HCT116 (cell line): ENCODE measurements at regions not wholly inside any gene's neighbourhood (a gene's known extent, or its start where the extent isn't known, plus 50 kb on each side); places are given as distances from the start of the nearest gene placed in this dataset.

Experiments used
- ATAC-seq: fragments of 200-7000 bp; cut with Tn5 transposase; 2 replicates; pipeline ENCODE4 v1.9.1; 2020; ENCODE audit warnings: mild to moderate bottlenecking, moderate library complexity
- BruUV-seq: library from RNA; stranded (reverse); fragments of 400-500 nt; replicated peaks from 2 replicates; lab custom pipeline; 2021; lab: Mats Ljungman, UMichigan
- CTCF ChIA-PET: fragments of 300-600 bp; sonication (Branson Sonifier 250); formaldehyde crosslinking; loops from one replicate; lab custom pipeline; 2021; ENCODE audit warnings: antibody characterized with exemption; lab: Charles Lee
- POLR2A ChIA-PET: fragments of 300-600, 350-600 bp; sonication (Branson Sonifier 250); formaldehyde crosslinking; loops from one replicate; lab custom pipeline; 2021; ENCODE audit warnings: antibody characterized with exemption; lab: Charles Lee
- RAD21 ChIA-PET, 2 experiments: fragments of 300-600 bp; sonication (Branson Sonifier 250); formaldehyde crosslinking; loops; one replicate each; lab custom pipeline; 2023; ENCODE audit warnings: low total read pairs in 2 of 2; ENCODE audit not compliant: uncharacterized antibody in 2 of 2, unreplicated experiment in 2 of 2, low non-redundant PET in 1 of 2; lab: Charles Lee
- DNase-seq: peaks from one replicate; pipeline ENCODE4 v3.0.0-alpha.2; 2010; ENCODE audit warnings: low read depth, low spot score
- H2AFZ ChIP-seq: fragments of 200-600 bp; shearing (Covaris generic), sonication (generic); 2 replicates; pipeline ENCODE4 v1.6.1; 2017; ENCODE audit warnings: low read depth, mixed run types, mixed read lengths, antibody characterized with exemption, low read length; ENCODE audit not compliant: poor library complexity, severe bottlenecking
- H3K27ac ChIP-seq: 2 replicates; pipeline ENCODE4 v1.5.1; 2012; ENCODE audit warnings: low read depth, low read length
- H3K27me3 ChIP-seq: fragments of 200-600 bp; sonication (generic); 2 replicates; pipeline ENCODE4 v1.6.1; 2016; ENCODE audit warnings: mixed run types, low read length, mixed read lengths; ENCODE audit not compliant: insufficient read depth
- H3K36me3 ChIP-seq, 2 experiments: fragments of 200-500 bp in 1 of 2; fragments of 200-600 bp in 1 of 2; sonication (Bioruptor generic) in 1 of 2; sonication (generic) in 1 of 2; 2 replicates each; pipeline versions ENCODE4 v1.5.1 to v1.6.1; 2014 to 2016; ENCODE audit warnings: low read length in 2 of 2, inconsistent platforms in 1 of 2, mixed read lengths in 1 of 2, mixed run types in 1 of 2; ENCODE audit not compliant: insufficient read depth in 2 of 2, control insufficient read depth in 1 of 2
- H3K4me1 ChIP-seq, 2 experiments: fragments of 200-600 bp in 1 of 2; sonication (generic) in 1 of 2; 2 replicates each; pipeline versions ENCODE4 v1.5.1 to v1.6.1; 2012 to 2017; ENCODE audit warnings: low read length in 2 of 2, inconsistent platforms in 1 of 2, mild to moderate bottlenecking in 1 of 2, mixed read lengths in 1 of 2, mixed run types in 1 of 2, moderate library complexity in 1 of 2; ENCODE audit not compliant: insufficient read depth in 2 of 2, control insufficient read depth in 1 of 2
- H3K4me2 ChIP-seq: fragments of 200-600 bp; sonication (generic); 2 replicates; pipeline ENCODE4 v1.6.1; 2017; ENCODE audit warnings: mixed run types, low read length, mixed read lengths
- H3K4me3 ChIP-seq, 2 experiments: fragments of 200-600 bp in 1 of 2; sonication (generic) in 1 of 2; replicated peaks in 1 of 2; 2 replicates each; pipeline ENCODE4 v1.5.1; 2011 to 2016; ENCODE audit warnings: low read length in 2 of 2, control low read depth in 1 of 2, low read depth in 1 of 2, mild to moderate bottlenecking in 1 of 2, mixed read lengths in 1 of 2, mixed run types in 1 of 2
- H3K79me2 ChIP-seq: fragments of 200-600 bp; sonication (generic); 2 replicates; pipeline ENCODE4 v1.6.1; 2017; ENCODE audit warnings: mild to moderate bottlenecking, mixed run types, low read length, moderate library complexity, mixed read lengths; ENCODE audit not compliant: insufficient read depth
- H3K9ac ChIP-seq: fragments of 200-600 bp; sonication (generic); 2 replicates; pipeline ENCODE4 v1.6.1; 2016; ENCODE audit warnings: low read length, mixed read lengths
- H3K9me2 ChIP-seq: fragments of 200-600 bp; sonication (generic), shearing (Covaris generic); 2 replicates; pipeline ENCODE4 v1.6.1; 2017; ENCODE audit warnings: mixed run types, mild to moderate bottlenecking, moderate library complexity; ENCODE audit not compliant: insufficient read depth
- H3K9me3 ChIP-seq, 2 experiments: fragments of 200-500 bp in 1 of 2; fragments of 200-600 bp in 1 of 2; sonication (Bioruptor generic) in 1 of 2; sonication (generic) in 1 of 2; 2 replicates each; pipeline ENCODE4 v1.6.1; 2014 to 2017; ENCODE audit warnings: low read length in 2 of 2, mixed read lengths in 2 of 2, inconsistent platforms in 1 of 2, low read depth in 1 of 2, mild to moderate bottlenecking in 1 of 2, mixed run types in 1 of 2, moderate library complexity in 1 of 2; ENCODE audit not compliant: control insufficient read depth in 1 of 2, insufficient read depth in 1 of 2
- H4K20me1 ChIP-seq: fragments of 200-600 bp; sonication (generic), shearing (Covaris generic); 2 replicates; pipeline ENCODE4 v1.6.1; 2017; ENCODE audit warnings: mixed run types, mild to moderate bottlenecking, moderate library complexity; ENCODE audit not compliant: insufficient read depth
- CBX3 ChIP-seq: IDR thresholded peaks from 2 replicates; pipeline ENCODE4 v1.6.1; 2012; ENCODE audit warnings: low read depth
- EGR1 ChIP-seq: IDR thresholded peaks from 2 replicates; pipeline ENCODE4 v1.6.1; 2012; ENCODE audit warnings: low read depth
- ELF1 ChIP-seq: IDR thresholded peaks from 2 replicates; pipeline ENCODE4 v1.6.1; 2012; ENCODE audit warnings: low read depth, borderline replicate concordance
- EZH2 ChIP-seq: fragments of 200-600 bp; sonication (generic); IDR thresholded peaks from 2 replicates; pipeline ENCODE4 v1.6.1; 2017; ENCODE audit warnings: antibody characterized with exemption, mixed run types
- EZH2phosphoT487 ChIP-seq: fragments of 200-600 bp; IDR thresholded peaks from 2 replicates; pipeline ENCODE4 v1.6.1; 2018; ENCODE audit warnings: antibody characterized with exemption, borderline replicate concordance
- FOSL1 ChIP-seq: IDR thresholded peaks from 2 replicates; pipeline ENCODE4 v1.6.1; 2012; ENCODE audit warnings: low read depth
- JUND ChIP-seq: IDR thresholded peaks from 2 replicates; pipeline ENCODE4 v1.6.1; 2012
- POLR2A ChIP-seq: IDR thresholded peaks from 2 replicates; pipeline ENCODE4 v1.7.0; 2011; ENCODE audit warnings: borderline replicate concordance; ENCODE audit not compliant: insufficient read depth, insufficient read length; ENCODE audit errors: extremely low read depth
- POLR2AphosphoS5 ChIP-seq: IDR thresholded peaks from 2 replicates; pipeline ENCODE4 v1.6.1; 2011; ENCODE audit warnings: mild to moderate bottlenecking, low read depth, low read length, moderate library complexity
- RAD21 ChIP-seq: IDR thresholded peaks from 2 replicates; pipeline ENCODE4 v1.6.1; 2012; ENCODE audit warnings: low read depth, mild to moderate bottlenecking
- SP1 ChIP-seq: IDR thresholded peaks from 2 replicates; pipeline ENCODE4 v1.6.1; 2012; ENCODE audit warnings: low read depth
- ZFX ChIP-seq: fragments of 450-650 bp; IDR thresholded peaks from 2 replicates; pipeline ENCODE4 v1.6.1; 2017
- ZNF274 ChIP-seq: fragments of 200-500 bp; sonication (Bioruptor generic); IDR thresholded peaks from 2 replicates; pipeline ENCODE4 v1.6.1; 2014; ENCODE audit warnings: mild to moderate bottlenecking, low read depth, low read length, inconsistent platforms
- intact Hi-C: fragments of 100-400 bp; cut with micrococcal nuclease; formaldehyde crosslinking; loops from 2 replicates; pipeline ENCODE4 v1.10.0; 2022
- TF ChIP-seq, protein P1 (sequence below): IDR thresholded peaks from 2 replicates; pipeline ENCODE4 v1.6.1; 2011; ENCODE audit warnings: mild to moderate bottlenecking, low read length, moderate library complexity; ENCODE audit not compliant: insufficient replicate concordance; ENCODE audit errors: extremely low read depth
- TF ChIP-seq, protein P2 (sequence below): IDR thresholded peaks from 2 replicates; pipeline ENCODE4 v1.6.1; 2012
- TF ChIP-seq, protein P3 (sequence below), 3 experiments: fragments of 200-600 bp in 1 of 3; sonication (generic) in 1 of 3; IDR thresholded peaks in 2 of 3; conservative IDR thresholded peaks in 1 of 3; 2 replicates each; pipeline ENCODE4 v1.5.1; 2012 to 2017; ENCODE audit warnings: low read depth in 2 of 3, low read length in 2 of 3, antibody characterized with exemption in 1 of 3, borderline replicate concordance in 1 of 3, control low read depth in 1 of 3, mild to moderate bottlenecking in 1 of 3, mixed read lengths in 1 of 3, mixed run types in 1 of 3, moderate library complexity in 1 of 3; ENCODE audit not compliant: insufficient read depth in 1 of 3

DNA sequence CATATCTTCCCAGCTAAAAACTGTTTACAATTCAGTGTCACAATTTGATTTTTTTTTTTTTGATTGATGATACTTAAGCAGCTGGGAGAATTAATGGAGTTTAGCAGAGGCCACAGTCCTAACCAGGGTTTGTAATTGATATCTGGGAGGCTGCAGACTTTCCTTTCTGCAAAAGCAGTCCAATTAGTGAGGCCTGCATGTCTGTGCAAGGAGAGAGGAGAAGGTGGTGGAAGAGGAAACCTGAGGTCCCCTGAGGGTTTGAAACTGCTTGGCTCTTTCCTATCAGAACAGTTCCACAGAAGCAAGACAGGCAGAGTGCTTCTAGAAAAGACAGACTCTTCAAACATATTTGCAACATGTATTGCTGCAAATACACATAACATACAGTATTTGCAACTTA lies 160.8 kb upstream of the KRR1 start:
- DNase-seq (no peak), ATAC-seq (no peak)
- H2AFZ ChIP-seq = no peak overlapping the region
- H3K9me2 ChIP-seq = no peaks in the 10 kb centered on the region
- ChIA-PET CTCF (no interaction called here), RAD21 (no interaction called here), POLR2A (interaction anchor here (0.8 to 1.4 kb wide), 5 partner anchors 8 to 49 kb away, joined by 3 to 6 read pairs (median 4); no protein-coding TSS in a partner anchor)
- intact Hi-C loops = no loop called here
- H3K4me3 ChIP-seq = no peak overlapping the region
- H3K79me2 ChIP-seq = no peaks in the 10 kb centered on the region
- BruUV-seq = no TSS peak
- H3K27ac ChIP-seq = peak overlapping the region; percentile 8; the same call in 1 of the 2 replicates
- peaks cover 30 to 35% of the 10 kb centered on the region in 2 experiments for H3K4me1 ChIP-seq
- TF ChIP-seq ZNF274 (no peak), CBX3 (no peak), POLR2A (no peak), ZFX (no peak), EGR1 (no peak), EZH2 (no peak), ELF1 (no peak), RAD21 (no peak), SP1 (no peak), FOSL1 (no peak), EZH2phosphoT487 (no peak), POLR2AphosphoS5 (no peak), JUND (no peak)
- TF ChIP-seq, protein P1, sequence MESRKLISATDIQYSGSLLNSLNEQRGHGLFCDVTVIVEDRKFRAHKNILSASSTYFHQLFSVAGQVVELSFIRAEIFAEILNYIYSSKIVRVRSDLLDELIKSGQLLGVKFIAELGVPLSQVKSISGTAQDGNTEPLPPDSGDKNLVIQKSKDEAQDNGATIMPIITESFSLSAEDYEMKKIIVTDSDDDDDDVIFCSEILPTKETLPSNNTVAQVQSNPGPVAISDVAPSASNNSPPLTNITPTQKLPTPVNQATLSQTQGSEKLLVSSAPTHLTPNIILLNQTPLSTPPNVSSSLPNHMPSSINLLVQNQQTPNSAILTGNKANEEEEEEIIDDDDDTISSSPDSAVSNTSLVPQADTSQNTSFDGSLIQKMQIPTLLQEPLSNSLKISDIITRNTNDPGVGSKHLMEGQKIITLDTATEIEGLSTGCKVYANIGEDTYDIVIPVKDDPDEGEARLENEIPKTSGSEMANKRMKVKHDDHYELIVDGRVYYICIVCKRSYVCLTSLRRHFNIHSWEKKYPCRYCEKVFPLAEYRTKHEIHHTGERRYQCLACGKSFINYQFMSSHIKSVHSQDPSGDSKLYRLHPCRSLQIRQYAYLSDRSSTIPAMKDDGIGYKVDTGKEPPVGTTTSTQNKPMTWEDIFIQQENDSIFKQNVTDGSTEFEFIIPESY = no peak
- TF ChIP-seq, protein P2, sequence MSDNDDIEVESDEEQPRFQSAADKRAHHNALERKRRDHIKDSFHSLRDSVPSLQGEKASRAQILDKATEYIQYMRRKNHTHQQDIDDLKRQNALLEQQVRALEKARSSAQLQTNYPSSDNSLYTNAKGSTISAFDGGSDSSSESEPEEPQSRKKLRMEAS = no peak
- TF ChIP-seq, protein P3, sequence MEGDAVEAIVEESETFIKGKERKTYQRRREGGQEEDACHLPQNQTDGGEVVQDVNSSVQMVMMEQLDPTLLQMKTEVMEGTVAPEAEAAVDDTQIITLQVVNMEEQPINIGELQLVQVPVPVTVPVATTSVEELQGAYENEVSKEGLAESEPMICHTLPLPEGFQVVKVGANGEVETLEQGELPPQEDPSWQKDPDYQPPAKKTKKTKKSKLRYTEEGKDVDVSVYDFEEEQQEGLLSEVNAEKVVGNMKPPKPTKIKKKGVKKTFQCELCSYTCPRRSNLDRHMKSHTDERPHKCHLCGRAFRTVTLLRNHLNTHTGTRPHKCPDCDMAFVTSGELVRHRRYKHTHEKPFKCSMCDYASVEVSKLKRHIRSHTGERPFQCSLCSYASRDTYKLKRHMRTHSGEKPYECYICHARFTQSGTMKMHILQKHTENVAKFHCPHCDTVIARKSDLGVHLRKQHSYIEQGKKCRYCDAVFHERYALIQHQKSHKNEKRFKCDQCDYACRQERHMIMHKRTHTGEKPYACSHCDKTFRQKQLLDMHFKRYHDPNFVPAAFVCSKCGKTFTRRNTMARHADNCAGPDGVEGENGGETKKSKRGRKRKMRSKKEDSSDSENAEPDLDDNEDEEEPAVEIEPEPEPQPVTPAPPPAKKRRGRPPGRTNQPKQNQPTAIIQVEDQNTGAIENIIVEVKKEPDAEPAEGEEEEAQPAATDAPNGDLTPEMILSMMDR (IDR thresholded peaks at IDR 0.05 in 2 of 3, conservative IDR thresholded peaks at IDR 0.05 in 1 of 3; ENCODE audit: borderline replicate concordance in 1 of 3, insufficient read depth in 1 of 3, low read depth in 2 of 3, low read length in 2 of 3) = no peak
- no peaks in the 10 kb centered on the region for H3K36me3 ChIP-seq
- no peak overlapping the region for H3K9ac ChIP-seq
- no peaks in the 10 kb centered on the region for H3K27me3 ChIP-seq
- H3K4me2 ChIP-seq = no peak overlapping the region
- H3K9me3 ChIP-seq = no peaks in the 10 kb centered on the region
- no peaks in the 10 kb centered on the region for H4K20me1 ChIP-seq
